ENCODE measurements at regions not wholly inside any gene's neighbourhood (a gene's known extent, or its start where the extent isn't known, plus 50 kb on each side); places are given as distances from the start of the nearest gene placed in this dataset.

DNA sequence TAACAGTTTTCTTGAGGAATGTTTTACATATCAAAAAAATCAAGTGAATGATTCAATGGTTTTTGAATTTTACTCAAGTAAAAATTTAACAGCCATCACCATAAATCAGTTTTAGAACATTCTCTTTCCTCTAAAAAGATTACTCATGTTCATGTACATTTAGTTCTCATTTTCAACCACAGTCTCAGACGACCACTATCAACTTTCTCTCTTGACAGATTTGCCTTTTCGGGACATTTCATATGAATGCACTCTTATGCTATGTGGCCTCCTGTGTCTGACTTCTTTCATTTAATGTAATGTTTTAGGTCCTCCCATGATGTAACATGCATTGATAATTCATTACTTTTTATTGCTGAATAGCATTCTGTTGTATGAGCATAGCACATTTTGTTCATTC, 309.3 kb upstream of the PLSCR5 start (continued):
- TF ChIP-seq CEBPB (IDR thresholded peaks at IDR 0.05; ENCODE audit: low read depth) = no peak

DNA sequence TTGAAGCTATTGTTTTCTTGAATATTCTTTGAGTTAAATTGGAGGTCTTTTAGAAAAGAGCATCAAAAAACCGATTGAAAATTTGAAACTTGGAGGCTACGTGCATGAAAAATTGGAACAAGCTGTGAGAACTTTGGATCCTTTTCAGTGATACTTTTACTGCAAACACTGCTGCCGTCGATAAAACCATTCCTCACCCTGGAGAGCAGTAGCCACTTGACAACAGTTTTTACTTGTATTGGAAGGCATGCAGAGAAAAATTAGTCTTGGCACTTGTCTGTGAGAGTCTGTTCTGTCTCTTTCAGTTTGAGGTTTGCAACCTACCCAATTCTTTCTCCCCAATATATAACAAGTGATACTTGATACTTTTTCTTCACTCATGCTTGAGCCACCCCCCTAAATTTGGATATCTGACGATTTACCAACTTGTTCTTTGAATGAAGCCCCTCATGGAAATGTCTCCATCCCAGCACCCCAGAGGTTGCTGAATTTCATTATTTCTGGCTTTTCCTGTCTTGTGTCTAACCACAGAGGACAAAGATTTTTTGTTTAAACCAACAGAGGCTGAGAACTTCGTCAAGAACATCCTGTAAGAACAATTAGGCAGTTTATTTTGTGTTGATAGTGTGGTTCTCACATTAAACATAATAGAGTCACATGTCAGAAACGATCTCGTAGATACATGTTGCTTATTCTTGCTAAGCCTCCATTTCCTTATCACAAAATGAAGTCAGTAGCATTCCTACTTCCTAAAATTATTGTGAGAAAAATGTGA, 307.3 kb upstream of the PLSCR5 start:
- no peak for TF ChIP-seq POLR2AphosphoS5 (IDR thresholded peaks at IDR 0.05; ENCODE audit: low read depth, low read length)

DNA sequence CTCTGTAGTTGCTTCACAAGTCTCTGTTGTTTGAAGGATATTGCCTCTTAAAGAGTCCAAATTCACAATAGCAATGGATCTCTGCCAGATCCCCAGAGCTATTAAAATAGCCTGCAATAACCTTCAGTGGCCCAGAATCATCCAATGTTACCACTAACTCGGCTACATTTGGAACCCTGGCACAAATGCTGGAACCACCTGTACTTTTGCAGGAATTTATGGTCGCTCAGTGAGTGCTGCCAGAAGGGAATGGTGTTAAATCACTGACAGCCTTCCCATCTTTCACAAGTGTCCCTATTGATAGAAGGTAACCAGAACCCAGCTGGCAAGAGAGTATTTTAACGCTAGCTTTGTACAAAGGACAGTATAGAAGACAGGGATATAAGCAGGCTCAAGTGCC, 298.8 kb upstream of the PLSCR5 start:
- Histone ChIP-seq H3K9ac (ENCODE audit: low read length) (no peak overlapping the region), H4K20me1 (ENCODE audit: insufficient read depth) (no peaks in the 10 kb centered on the region), H3K79me2 (ENCODE audit: insufficient read depth, low read length) (no peaks in the 10 kb centered on the region), H3K4me2 (ENCODE audit: low read length) (no peak overlapping the region), H3K4me1 (ENCODE audit: control insufficient read depth in 1 of 2, insufficient read depth in 2 of 2, low read length in 2 of 2) (no peaks in the 10 kb centered on the region), H3K4me3 (replicated peaks in 1 of 2; ENCODE audit: low read depth in 1 of 2, low read length in 2 of 2) (no peak overlapping the region), H3K27ac (ENCODE audit: low read depth, low read length) (no peak overlapping the region), H3K36me3 (ENCODE audit: control insufficient read depth in 1 of 2, insufficient read depth in 2 of 2, low read length in 2 of 2) (no peaks in the 10 kb centered on the region), H3K9me2 (ENCODE audit: insufficient read depth) (no peaks in the 10 kb centered on the region), H3K9me3 (ENCODE audit: control insufficient read depth in 1 of 2, insufficient read depth in 1 of 2, low read depth in 1 of 2, low read length in 2 of 2) (no peaks in the 10 kb centered on the region), H2AFZ (ENCODE audit: low read depth, low read length, poor library complexity, severe bottlenecking) (no peak overlapping the region), H3K27me3 (ENCODE audit: insufficient read depth, low read length) (no peaks in the 10 kb centered on the region)
- ChIA-PET RAD21 (ENCODE audit: low non-redundant PET in 1 of 2, low total read pairs in 2 of 2, uncharacterized antibody in 2 of 2, unreplicated experiment in 2 of 2) (no interaction called here), POLR2A (no interaction called here), CTCF (interaction anchor here (1.0 kb wide), 1 partner anchor 86 kb away, joined by 3 read pairs; no protein-coding TSS in a partner anchor)
- intact Hi-C loops (cut with micrococcal nuclease) = no loop called here
- DNase-seq (ENCODE audit: low read depth, low spot score) (no peak), ATAC-seq (no peak)
- no peak for TF ChIP-seq POLR2AphosphoS5 (IDR thresholded peaks at IDR 0.05; ENCODE audit: low read depth, low read length)
- BruUV-seq (replicated peaks) = no TSS peak

More for the DNA sequence above, 307.3 kb upstream of the PLSCR5 start:
- H3K9ac ChIP-seq (ENCODE audit: low read length) = no peak overlapping the region
- no peaks in the 10 kb centered on the region for H3K79me2 ChIP-seq (ENCODE audit: insufficient read depth, low read length)
- H2AFZ ChIP-seq (ENCODE audit: low read depth, low read length, poor library complexity, severe bottlenecking) = no peak overlapping the region
- DNase-seq (ENCODE audit: low read depth, low spot score) = no peak
- RAD21 ChIA-PET (ENCODE audit: low non-redundant PET in 1 of 2, low total read pairs in 2 of 2, uncharacterized antibody in 2 of 2, unreplicated experiment in 2 of 2) = no interaction called here
- no TSS peak for BruUV-seq (replicated peaks)
- intact Hi-C loops (cut with micrococcal nuclease) = no loop called here
- no peaks in the 10 kb centered on the region for H3K4me1 ChIP-seq (ENCODE audit: control insufficient read depth in 1 of 2, insufficient read depth in 2 of 2, low read length in 2 of 2)
- no peak overlapping the region for H3K4me3 ChIP-seq (replicated peaks in 1 of 2; ENCODE audit: low read depth in 1 of 2, low read length in 2 of 2)
- POLR2A ChIA-PET = no interaction called here
- no peaks in the 10 kb centered on the region for H3K27me3 ChIP-seq (ENCODE audit: insufficient read depth, low read length)
- no peak overlapping the region for H3K4me2 ChIP-seq (ENCODE audit: low read length)
- ATAC-seq = no peak
- no peaks in the 10 kb centered on the region for H4K20me1 ChIP-seq (ENCODE audit: insufficient read depth)
- CTCF ChIA-PET = no interaction called here
- H3K27ac ChIP-seq (ENCODE audit: low read depth, low read length) = no peak overlapping the region
- H3K36me3 ChIP-seq (ENCODE audit: control insufficient read depth in 1 of 2, insufficient read depth in 2 of 2, low read length in 2 of 2) = no peaks in the 10 kb centered on the region
- no peaks in the 10 kb centered on the region for H3K9me2 ChIP-seq (ENCODE audit: insufficient read depth)
- H3K9me3 ChIP-seq (ENCODE audit: control insufficient read depth in 1 of 2, insufficient read depth in 1 of 2, low read depth in 1 of 2, low read length in 2 of 2) = no peaks in the 10 kb centered on the region
